OCI-LY1 (cell line): ENCODE measurements at regions not wholly inside any gene's neighbourhood (a gene's known extent, or its start where the extent isn't known, plus 50 kb on each side); places are given as distances from the start of the nearest gene placed in this dataset.

Source experiments
- H2AFZ ChIP-seq: fragments of 200-600 bp; sonication (generic), shearing (Covaris generic); 2 replicates; pipeline ENCODE4 v1.6.0; 2014; ENCODE audit warnings: antibody characterized with exemption, mild to moderate bottlenecking, low read length
- H3F3A ChIP-seq: fragments of 200-600 bp; sonication (generic), shearing (Covaris generic); 2 replicates; pipeline ENCODE4 v1.6.0; 2014; ENCODE audit warnings: mild to moderate bottlenecking, antibody characterized with exemption, low read length, moderate library complexity; ENCODE audit not compliant: insufficient read depth
- H3K27ac ChIP-seq: fragments of 200-600 bp; sonication (generic); 2 replicates; pipeline ENCODE4 v1.5.1; 2014; ENCODE audit warnings: low read length, mixed run types, mild to moderate bottlenecking, low read depth; ENCODE audit not compliant: poor library complexity, severe bottlenecking
- H3K27me3 ChIP-seq: fragments of 200-600 bp; sonication (generic); 2 replicates; pipeline ENCODE4 v1.6.0; 2014; ENCODE audit warnings: antibody characterized with exemption, mild to moderate bottlenecking, low read length, moderate library complexity; ENCODE audit not compliant: insufficient read depth
- H3K36me3 ChIP-seq: fragments of 200-600 bp; sonication (generic); 2 replicates; pipeline ENCODE4 v1.6.1; 2014; ENCODE audit warnings: mild to moderate bottlenecking, antibody characterized with exemption, low read length, moderate library complexity, mixed read lengths; ENCODE audit not compliant: insufficient read depth
- H3K4me1 ChIP-seq: fragments of 200-600 bp; sonication (generic); 2 replicates; pipeline ENCODE4 v1.5.1; 2014; ENCODE audit warnings: mild to moderate bottlenecking, low read length, moderate library complexity; ENCODE audit not compliant: insufficient read depth, severe bottlenecking
- H3K4me2 ChIP-seq: fragments of 200-600 bp; sonication (generic), shearing (Covaris generic); 2 replicates; pipeline ENCODE4 v1.6.1; 2014; ENCODE audit warnings: low read length
- H3K4me3 ChIP-seq: fragments of 200-600 bp; sonication (generic); 2 replicates; pipeline ENCODE4 v1.5.1; 2014; ENCODE audit warnings: low read length, low read depth, mild to moderate bottlenecking, mixed read lengths; ENCODE audit not compliant: poor library complexity, severe bottlenecking
- H3K79me2 ChIP-seq: fragments of 200-600 bp; shearing (Covaris generic); 2 replicates; pipeline ENCODE4 v1.6.1; 2016; ENCODE audit warnings: mixed run types, low read length, mixed read lengths; ENCODE audit not compliant: insufficient read depth
- H3K9ac ChIP-seq: fragments of 200-600 bp; sonication (generic), shearing (Covaris generic); 2 replicates; pipeline ENCODE4 v1.6.1; 2014; ENCODE audit warnings: mild to moderate bottlenecking, low read length, mixed read lengths
- H3K9me2 ChIP-seq: fragments of 200-600 bp; sonication (generic), shearing (Covaris generic); 2 replicates; pipeline ENCODE4 v1.6.1; 2014; ENCODE audit warnings: low read depth, mild to moderate bottlenecking, low read length, mixed read lengths
- H3K9me3 ChIP-seq: fragments of 200-600 bp; shearing (Covaris generic); 2 replicates; pipeline ENCODE4 v1.6.1; 2014; ENCODE audit warnings: low read length, mixed read lengths
- H4K20me1 ChIP-seq: fragments of 200-600 bp; sonication (generic), shearing (Covaris generic); 2 replicates; pipeline ENCODE4 v1.6.0; 2016; ENCODE audit warnings: mild to moderate bottlenecking, low read length; ENCODE audit not compliant: insufficient read depth
- EZH2 ChIP-seq: fragments of 200-600 bp; sonication (generic), shearing (Covaris generic); IDR thresholded peaks from 2 replicates; pipeline ENCODE4 v1.8.0; 2017; ENCODE audit warnings: borderline replicate concordance, mixed run types, mild to moderate bottlenecking, antibody characterized with exemption, low read length, moderate library complexity, mixed read lengths
- TF ChIP-seq, protein P1 (sequence below): fragments of 200-600 bp; sonication (generic), shearing (Covaris generic); IDR thresholded peaks from 2 replicates; pipeline ENCODE4 v1.5.1; 2017; ENCODE audit warnings: mild to moderate bottlenecking, antibody characterized with exemption, low read length, moderate library complexity, mixed read lengths

DNA sequence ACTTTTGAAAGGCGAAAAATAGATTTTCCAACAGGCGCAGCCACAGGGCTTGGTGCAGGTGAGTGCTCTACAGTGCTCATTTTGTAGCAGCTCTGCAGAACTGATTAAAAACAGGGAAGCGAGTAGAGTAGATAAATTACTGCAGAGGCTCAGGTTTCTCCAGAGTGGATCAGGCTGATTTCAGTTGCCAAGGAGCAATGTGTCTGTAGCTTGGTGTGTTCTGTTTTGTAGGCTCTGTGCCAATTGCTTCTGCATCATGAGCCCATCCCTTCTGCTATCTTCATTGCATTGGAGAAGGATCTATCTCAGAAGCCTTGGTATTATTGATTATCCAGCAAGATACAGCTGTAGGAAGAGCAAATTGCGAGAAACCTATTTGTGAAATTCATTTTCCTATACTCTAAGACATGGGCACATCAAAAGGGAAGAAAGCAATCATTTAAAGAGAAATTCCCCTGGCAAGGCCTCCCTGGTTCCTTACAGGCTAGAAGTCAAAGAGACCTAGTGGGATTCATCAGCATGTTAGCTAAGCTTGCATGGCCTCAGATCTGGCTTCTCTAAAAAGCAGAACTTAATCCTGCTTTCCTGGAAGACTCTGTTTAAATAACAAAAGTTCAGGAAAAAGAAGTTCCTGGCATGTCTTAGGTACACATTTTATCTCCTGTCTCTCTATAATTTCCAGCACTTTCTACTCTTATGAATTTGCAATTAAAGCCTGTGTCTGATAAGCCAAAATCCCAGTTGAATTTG, 432.4 kb upstream of the ATP10A start:
- no peaks in the 10 kb centered on the region for H3F3A ChIP-seq
- no peaks in the 10 kb centered on the region for H3K27me3 ChIP-seq
- H3K9me2 ChIP-seq: no peaks in the 10 kb centered on the region
- H3K4me1 ChIP-seq: no peaks in the 10 kb centered on the region
- no peak overlapping the region for H3K9ac ChIP-seq
- H3K9me3 ChIP-seq: no peaks in the 10 kb centered on the region
- no peak overlapping the region for H3K4me3 ChIP-seq
- H2AFZ ChIP-seq: no peak overlapping the region
- H4K20me1 ChIP-seq: no peaks in the 10 kb centered on the region
- H3K79me2 ChIP-seq: no peaks in the 10 kb centered on the region
- H3K36me3 ChIP-seq: no peaks in the 10 kb centered on the region
- no peak overlapping the region for H3K27ac ChIP-seq
- H3K4me2 ChIP-seq: no peak overlapping the region
- TF ChIP-seq, protein P1, sequence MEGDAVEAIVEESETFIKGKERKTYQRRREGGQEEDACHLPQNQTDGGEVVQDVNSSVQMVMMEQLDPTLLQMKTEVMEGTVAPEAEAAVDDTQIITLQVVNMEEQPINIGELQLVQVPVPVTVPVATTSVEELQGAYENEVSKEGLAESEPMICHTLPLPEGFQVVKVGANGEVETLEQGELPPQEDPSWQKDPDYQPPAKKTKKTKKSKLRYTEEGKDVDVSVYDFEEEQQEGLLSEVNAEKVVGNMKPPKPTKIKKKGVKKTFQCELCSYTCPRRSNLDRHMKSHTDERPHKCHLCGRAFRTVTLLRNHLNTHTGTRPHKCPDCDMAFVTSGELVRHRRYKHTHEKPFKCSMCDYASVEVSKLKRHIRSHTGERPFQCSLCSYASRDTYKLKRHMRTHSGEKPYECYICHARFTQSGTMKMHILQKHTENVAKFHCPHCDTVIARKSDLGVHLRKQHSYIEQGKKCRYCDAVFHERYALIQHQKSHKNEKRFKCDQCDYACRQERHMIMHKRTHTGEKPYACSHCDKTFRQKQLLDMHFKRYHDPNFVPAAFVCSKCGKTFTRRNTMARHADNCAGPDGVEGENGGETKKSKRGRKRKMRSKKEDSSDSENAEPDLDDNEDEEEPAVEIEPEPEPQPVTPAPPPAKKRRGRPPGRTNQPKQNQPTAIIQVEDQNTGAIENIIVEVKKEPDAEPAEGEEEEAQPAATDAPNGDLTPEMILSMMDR: no peak
- TF ChIP-seq EZH2: no peak

DNA sequence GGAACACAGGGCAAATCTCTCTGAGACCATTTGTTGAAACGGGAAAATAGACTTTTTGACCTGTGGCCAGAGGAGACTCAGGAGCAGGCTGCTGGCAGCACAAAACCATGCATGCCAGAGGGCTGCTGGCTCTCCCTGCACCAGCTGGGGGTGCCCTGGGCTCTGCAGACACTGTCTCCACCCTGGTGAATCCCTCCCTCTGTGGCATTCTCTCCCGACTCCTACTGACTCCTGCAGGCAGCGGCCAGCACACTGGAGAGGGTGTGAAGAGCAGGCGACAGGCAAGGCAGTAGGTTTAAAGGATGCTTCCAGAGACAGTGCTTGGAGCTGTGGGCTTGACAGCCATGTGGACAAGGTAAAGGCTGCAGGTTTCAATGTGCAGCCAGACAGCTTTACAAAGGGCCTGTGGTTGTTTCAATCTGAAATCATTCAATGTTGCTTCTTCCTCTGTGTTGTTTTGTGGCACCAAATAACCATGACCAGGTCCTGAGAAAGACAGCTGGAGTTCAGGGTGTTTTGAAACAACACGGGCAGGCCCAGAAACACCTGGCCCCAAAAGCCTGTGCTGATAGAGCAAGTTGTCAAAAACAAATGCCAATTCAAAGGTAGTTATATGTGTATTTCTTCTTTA, 431.0 kb upstream of the ATP10A start:
- Histone ChIP-seq H3K9me3 (no peaks in the 10 kb centered on the region), H3F3A (no peaks in the 10 kb centered on the region), H3K9ac (no peak overlapping the region), H3K9me2 (no peaks in the 10 kb centered on the region), H3K4me3 (no peak overlapping the region), H3K4me1 (no peaks in the 10 kb centered on the region), H3K36me3 (no peaks in the 10 kb centered on the region), H4K20me1 (no peaks in the 10 kb centered on the region), H3K4me2 (no peak overlapping the region), H3K27ac (no peak overlapping the region), H2AFZ (no peak overlapping the region), H3K27me3 (no peaks in the 10 kb centered on the region), H3K79me2 (no peaks in the 10 kb centered on the region)
- TF ChIP-seq EZH2: no peak
- TF ChIP-seq, protein P1: no peak

DNA sequence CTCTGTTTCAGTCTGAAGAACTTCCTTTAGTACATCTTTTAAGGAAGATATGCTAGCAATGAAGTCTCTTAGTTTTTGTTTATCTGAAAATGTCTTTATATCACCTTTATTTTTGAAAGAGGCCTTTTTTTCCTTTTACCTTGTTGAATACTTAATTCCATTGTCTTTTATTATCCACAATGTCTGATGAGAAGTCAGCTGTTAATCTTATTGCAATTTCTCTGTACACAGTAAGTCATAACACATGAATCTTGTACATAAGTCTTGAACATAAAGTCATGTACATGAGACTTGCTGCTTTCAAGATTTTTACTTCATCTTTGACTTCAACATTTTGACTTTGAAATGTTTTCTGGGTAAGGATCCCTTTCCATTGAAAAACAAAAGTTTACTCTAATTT, 424.3 kb upstream of the ATP10A start:
- Histone ChIP-seq H3K4me2 (no peak overlapping the region), H3K36me3 (no peaks in the 10 kb centered on the region), H3K9ac (no peak overlapping the region), H4K20me1 (no peaks in the 10 kb centered on the region), H3K79me2 (no peaks in the 10 kb centered on the region), H3F3A (no peaks in the 10 kb centered on the region), H3K4me3 (no peak overlapping the region), H3K4me1 (no peaks in the 10 kb centered on the region), H3K27me3 (no peaks in the 10 kb centered on the region), H3K9me2 (no peaks in the 10 kb centered on the region), H2AFZ (no peak overlapping the region), H3K27ac (no peak overlapping the region), H3K9me3 (peaks cover 5% of the 10 kb centered on the region; the same call in 1 of the 2 replicates)
- TF ChIP-seq EZH2: no peak
- TF ChIP-seq, protein P1: no peak
